Frontal cortex (tissue), 3 donors: ENCODE measurements at regions not wholly inside any gene's neighbourhood (a gene's known extent, or its start where the extent isn't known, plus 50 kb on each side); places are given as distances from the start of the nearest gene placed in this dataset.
A peak's percentile ranks its signal among the peaks of the same experiment; 100 is the strongest.
"Not testable (repeated sequence)": the region's sequence is repeated elsewhere in the genome, so short reads cannot be mapped to it uniquely, and the experiment has no call there.

ENCODE experiments used
- DNase-seq, 2 donors: peaks; one replicate each; pipeline ENCODE4 v3.0.0; 2012; ENCODE audit warnings: low spot score in 2 of 2
- FAIRE-seq: peaks from 2 replicates; lab custom pipeline; 2012; peaks lifted over from hg19 to GRCh38; lab: Jason Lieb, UNC
- donor health status: control.
- donor health status: control.
- donor health status: control.

DNA sequence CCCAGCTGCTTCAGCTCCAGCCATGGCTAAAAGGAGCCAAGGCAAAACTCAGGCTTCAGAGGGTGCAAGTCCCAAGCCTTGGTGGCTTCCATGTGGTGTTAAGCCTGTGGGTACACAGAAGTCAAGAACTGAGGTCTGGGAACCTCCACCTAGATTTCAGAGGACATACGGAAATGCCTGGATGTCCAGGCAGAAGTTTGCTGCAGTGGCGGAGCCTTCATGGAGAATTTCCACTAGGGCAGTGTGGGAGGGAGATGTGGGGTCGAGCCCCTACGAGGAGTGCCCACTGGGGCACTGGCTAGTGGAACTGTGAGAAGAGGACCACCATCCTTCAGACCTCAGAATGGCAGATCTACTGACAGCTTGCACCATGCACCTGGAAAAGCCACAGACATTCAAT is 76.1 kb upstream of the KCTD1 start:
- no peak for DNase-seq
- no peak for FAIRE-seq

GRCh38 chr18:26623314-26623713 is 75.0 kb upstream of the KCTD1 start:
- not testable (repeated sequence) for FAIRE-seq

DNA sequence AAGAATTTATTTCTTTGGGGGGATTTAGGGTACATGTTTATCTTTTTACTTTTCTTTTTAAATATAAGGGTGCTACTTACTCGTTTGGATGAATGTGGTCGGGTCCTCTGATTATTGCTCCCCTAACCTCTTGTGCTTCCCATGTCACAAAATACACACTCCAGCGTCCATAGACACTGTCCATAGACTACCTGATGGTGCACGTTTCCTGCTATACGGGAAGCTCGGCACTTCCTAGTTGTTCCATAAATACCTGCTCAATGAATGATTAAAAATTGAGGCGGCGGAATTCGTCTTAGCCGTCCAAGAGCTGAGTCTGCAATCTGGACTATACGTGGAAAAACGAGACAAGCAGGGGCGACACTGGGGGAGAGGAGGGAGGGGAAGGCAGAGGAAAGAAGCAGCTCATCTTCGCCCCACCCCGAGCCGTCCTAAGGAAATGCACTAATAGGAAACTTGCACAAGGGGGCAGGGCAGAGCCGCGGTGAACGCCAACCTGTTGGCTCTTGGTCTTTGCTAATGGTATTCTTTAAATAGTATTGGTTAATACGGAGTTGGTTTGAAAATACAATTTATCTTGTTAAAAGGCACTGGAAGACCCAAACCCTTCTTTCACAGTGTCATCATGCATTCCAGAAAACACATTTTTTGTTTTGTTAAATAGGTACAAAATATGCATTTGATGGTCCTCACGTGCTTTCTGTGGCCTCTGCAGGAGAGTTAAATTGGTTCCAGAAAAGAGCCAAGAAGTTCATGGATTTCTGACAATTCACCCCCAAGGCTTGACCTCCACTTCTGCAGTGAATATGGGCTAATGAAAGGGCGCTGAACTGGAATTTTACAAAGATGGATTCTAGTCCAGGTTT is 73.0 kb upstream of the KCTD1 start:
- DNase-seq, result peak in 1 of 2 donors; percentile 23
- FAIRE-seq, result no peak

More at GRCh38 chr18:26623314-26623713, 75.0 kb upstream of the KCTD1 start:
- not testable (repeated sequence) for DNase-seq

DNA sequence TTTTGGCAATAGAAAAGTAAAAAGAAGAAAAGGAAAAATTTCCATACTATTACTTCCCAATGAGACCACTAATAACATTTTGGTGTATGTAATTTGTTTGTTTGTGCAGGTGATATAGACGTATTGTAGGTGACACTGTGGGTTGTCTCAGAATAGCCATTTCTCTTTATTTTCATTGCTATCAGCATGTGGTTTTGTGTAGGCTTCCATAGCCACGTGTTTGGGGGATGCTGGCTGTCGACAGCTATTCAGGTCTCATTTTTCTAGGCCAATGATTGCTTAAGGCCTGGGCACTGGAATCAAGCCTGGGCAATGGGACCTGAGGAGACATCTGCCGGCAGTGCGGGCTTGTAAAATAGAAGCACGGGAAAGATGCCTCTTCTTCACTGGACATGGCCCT is 71.0 kb upstream of the KCTD1 start:
- DNase-seq (no peak), FAIRE-seq (no peak)

- no peak for FAIRE-seq
- no peak for DNase-seq
Observed at GRCh38 chr18:26618135-26618534, 69.8 kb upstream of the KCTD1 start.

DNA sequence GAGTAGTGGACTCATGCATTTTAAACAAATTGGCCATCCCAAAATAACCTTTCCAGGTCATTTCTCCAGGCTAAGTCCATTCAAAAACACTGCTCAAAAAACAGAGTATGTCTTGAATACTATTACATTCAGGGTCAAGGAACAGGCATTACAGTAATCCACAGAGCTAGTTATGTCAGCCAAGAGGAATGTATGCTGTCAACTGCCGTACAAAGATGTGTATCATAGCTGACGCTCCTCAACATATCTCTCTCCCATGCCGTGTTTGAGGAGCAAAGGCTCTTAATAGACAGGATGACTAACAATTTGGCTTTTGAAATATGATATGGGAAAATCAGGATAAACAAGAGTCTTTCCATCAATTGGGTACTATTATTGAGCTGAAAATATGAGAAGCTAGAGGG is 68.8 kb upstream of the KCTD1 start:
- DNase-seq, result no peak

DNA sequence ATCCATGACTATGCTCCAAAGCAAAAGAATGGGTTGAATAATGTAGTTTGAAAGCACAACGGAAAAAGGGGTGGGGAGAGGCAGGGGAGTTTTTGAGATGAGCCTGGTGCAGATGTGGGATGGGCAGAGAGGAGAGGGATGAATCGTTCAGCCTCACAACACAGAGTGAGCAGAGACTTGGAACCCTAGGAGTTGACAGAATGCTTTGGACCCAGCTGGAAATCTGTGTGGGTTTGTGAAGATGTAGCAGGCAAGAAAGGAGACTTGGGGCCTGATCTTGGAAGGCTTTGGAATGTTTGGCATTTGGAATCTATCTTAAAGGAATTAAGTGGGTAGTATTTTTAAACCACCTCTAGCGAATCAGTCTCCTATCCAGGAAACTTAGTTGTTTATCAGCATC is 66.0 kb upstream of the KCTD1 start:
- no peak for FAIRE-seq
- DNase-seq, result no peak

More for the DNA sequence above, 68.8 kb upstream of the KCTD1 start:
- no peak for FAIRE-seq
